ENCODE measurements at regions not wholly inside any gene's neighbourhood (a gene's known extent, or its start where the extent isn't known, plus 50 kb on each side); places are given as distances from the start of the nearest gene placed in this dataset.

DNA sequence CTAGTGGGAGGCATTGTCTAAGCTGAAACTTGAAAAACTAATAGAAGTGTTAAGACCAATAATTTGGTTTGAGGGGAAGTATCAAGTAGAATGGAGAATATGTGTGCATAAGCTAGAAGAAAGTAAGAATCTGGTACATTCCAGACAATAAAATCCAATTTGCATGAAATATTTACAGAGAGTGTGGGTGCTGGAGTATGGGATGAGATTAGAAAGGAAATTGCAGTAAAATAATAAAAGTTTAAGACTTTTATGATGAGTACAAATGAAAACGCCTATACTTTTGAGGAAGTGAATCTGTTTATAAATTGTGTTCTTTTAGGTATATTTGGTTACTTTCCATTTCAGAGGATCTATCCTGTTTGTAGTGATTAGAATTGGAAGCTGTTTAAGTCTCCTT lies 165.4 kb upstream of the TNC start:
- no peak overlapping the region for H3K4me3 Mint-ChIP-seq
- no peak for DNase-seq
- no CpG with 5 or more reads among the region's 1 CpG for WGBS (ENCODE audit: extremely low coverage, insufficient read length, low lambda C conversion rate)
- H3K4ac ChIP-seq (ENCODE audit: low read depth, low read length) = no peak overlapping the region
- no peaks in the 10 kb centered on the region for H3K27me3 ChIP-seq (ENCODE audit: insufficient read depth, low read length)
- no peaks in the 10 kb centered on the region for H3K9me3 ChIP-seq (ENCODE audit: control insufficient read depth, low read depth, low read length)
- H4K20me1 ChIP-seq (ENCODE audit: control insufficient read depth, insufficient read depth, insufficient read length) = no peaks in the 10 kb centered on the region
- H2BK120ac ChIP-seq (ENCODE audit: low read depth, low read length, poor library complexity, severe bottlenecking) = no peak overlapping the region
- H3K23me2 ChIP-seq (ENCODE audit: insufficient read length, low read depth, low read length, poor library complexity, severe bottlenecking) = no peaks in the 10 kb centered on the region
- H2AFZ ChIP-seq (ENCODE audit: low read length) = no peak overlapping the region
- no peak overlapping the region for H3K27ac ChIP-seq (ENCODE audit: insufficient read length, low read depth, low read length)
- H2AK5ac ChIP-seq (ENCODE audit: insufficient read length, low read length) = no peak overlapping the region
- no peak overlapping the region for H4K8ac ChIP-seq (replicated peaks; ENCODE audit: insufficient read length, low read depth, low read length)
- no peak overlapping the region for H3K27ac Mint-ChIP-seq
- H4K5ac ChIP-seq (ENCODE audit: insufficient read length, low read depth, low read length) = no peak overlapping the region
- no peaks in the 10 kb centered on the region for H3K36me3 Mint-ChIP-seq (ENCODE audit: insufficient read depth in 1 of 3, low read depth in 3 of 3)
- no peak overlapping the region for H2BK15ac ChIP-seq (ENCODE audit: low read depth, low read length)
- no peak overlapping the region for H3K14ac ChIP-seq (ENCODE audit: insufficient read depth, low read length)
- no peaks in the 10 kb centered on the region for H3K79me2 ChIP-seq (ENCODE audit: insufficient read depth, low read length)
- no peak overlapping the region for H2BK20ac ChIP-seq (ENCODE audit: low read depth, low read length, poor library complexity, severe bottlenecking)
- H2BK5ac ChIP-seq (ENCODE audit: insufficient read length, low read length) = no peak overlapping the region
- peaks cover 2% of the 10 kb centered on the region; the same call in 1 of the 2 replicates for H3K4me1 ChIP-seq (ENCODE audit: insufficient read depth, low read length)
- no peak overlapping the region for H3K18ac ChIP-seq (ENCODE audit: insufficient read length, low read depth, low read length)
- no peaks in the 10 kb centered on the region for H3K79me1 ChIP-seq (ENCODE audit: insufficient read depth, low read depth, low read length, poor library complexity, severe bottlenecking)
- H3K4me2 ChIP-seq (ENCODE audit: insufficient read depth, insufficient read length, low read length) = no peak overlapping the region
- no peak overlapping the region for H2BK12ac ChIP-seq (ENCODE audit: insufficient read length, low read depth, low read length)
- H3K4me1 Mint-ChIP-seq = peaks cover 13 to 16% of the 10 kb centered on the region in 2 experiments
- H3K27me3 Mint-ChIP-seq (ENCODE audit: low read depth) = no peaks in the 10 kb centered on the region
- no peaks in the 10 kb centered on the region for H3K9me3 Mint-ChIP-seq
- no peak overlapping the region for H4K91ac ChIP-seq (ENCODE audit: insufficient read length, low read depth, low read length)
- no peak overlapping the region for H3K9ac ChIP-seq (ENCODE audit: extremely low read depth, insufficient read length, low read length)
- no peak overlapping the region for H3K23ac ChIP-seq (ENCODE audit: insufficient read length, low read depth, low read length)
- H3K56ac ChIP-seq (ENCODE audit: insufficient read length, low read depth, low read length) = no peak overlapping the region
- H3T11ph ChIP-seq (ENCODE audit: low read length) = no peak overlapping the region
- TF ChIP-seq, protein P1, sequence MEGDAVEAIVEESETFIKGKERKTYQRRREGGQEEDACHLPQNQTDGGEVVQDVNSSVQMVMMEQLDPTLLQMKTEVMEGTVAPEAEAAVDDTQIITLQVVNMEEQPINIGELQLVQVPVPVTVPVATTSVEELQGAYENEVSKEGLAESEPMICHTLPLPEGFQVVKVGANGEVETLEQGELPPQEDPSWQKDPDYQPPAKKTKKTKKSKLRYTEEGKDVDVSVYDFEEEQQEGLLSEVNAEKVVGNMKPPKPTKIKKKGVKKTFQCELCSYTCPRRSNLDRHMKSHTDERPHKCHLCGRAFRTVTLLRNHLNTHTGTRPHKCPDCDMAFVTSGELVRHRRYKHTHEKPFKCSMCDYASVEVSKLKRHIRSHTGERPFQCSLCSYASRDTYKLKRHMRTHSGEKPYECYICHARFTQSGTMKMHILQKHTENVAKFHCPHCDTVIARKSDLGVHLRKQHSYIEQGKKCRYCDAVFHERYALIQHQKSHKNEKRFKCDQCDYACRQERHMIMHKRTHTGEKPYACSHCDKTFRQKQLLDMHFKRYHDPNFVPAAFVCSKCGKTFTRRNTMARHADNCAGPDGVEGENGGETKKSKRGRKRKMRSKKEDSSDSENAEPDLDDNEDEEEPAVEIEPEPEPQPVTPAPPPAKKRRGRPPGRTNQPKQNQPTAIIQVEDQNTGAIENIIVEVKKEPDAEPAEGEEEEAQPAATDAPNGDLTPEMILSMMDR (conservative IDR thresholded peaks at IDR 0.05) = no peak
